NT2/D1 (cell line): ENCODE measurements at regions not wholly inside any gene's neighbourhood (a gene's known extent, or its start where the extent isn't known, plus 50 kb on each side); places are given as distances from the start of the nearest gene placed in this dataset.
A peak's percentile ranks its signal among the peaks of the same experiment; 100 is the strongest.

ENCODE experiments used
- DNase-seq: peaks from one replicate; pipeline ENCODE4 v3.0.0-alpha.2; 2011; ENCODE audit warnings: low read depth, low spot score
- H3K27me3 ChIP-seq: 2 replicates; pipeline ENCODE4 v1.6.0; 2011; ENCODE audit warnings: mild to moderate bottlenecking; ENCODE audit not compliant: insufficient read length, insufficient read depth
- H3K36me3 ChIP-seq: 2 replicates; pipeline ENCODE4 v1.6.1; 2011; ENCODE audit warnings: mild to moderate bottlenecking, low read length, mixed read lengths; ENCODE audit not compliant: insufficient read depth, insufficient read length
- H3K4me1 ChIP-seq: 2 replicates; pipeline ENCODE4 v1.5.1; 2011; ENCODE audit not compliant: insufficient read depth, insufficient read length
- H3K4me3 ChIP-seq: 2 replicates; pipeline ENCODE4 v1.5.1; 2011; ENCODE audit warnings: low read depth; ENCODE audit not compliant: insufficient read length
- H3K9ac ChIP-seq: 2 replicates; pipeline ENCODE4 v1.6.0; 2011; ENCODE audit warnings: low read depth; ENCODE audit not compliant: insufficient read length
- H3K9me3 ChIP-seq: 2 replicates; pipeline ENCODE4 v1.5.1; 2011; ENCODE audit warnings: mild to moderate bottlenecking, low read length; ENCODE audit not compliant: insufficient read depth
- SUZ12 ChIP-seq: IDR thresholded peaks from 2 replicates; pipeline ENCODE4 v1.6.1; 2011; ENCODE audit not compliant: insufficient read length, insufficient read depth; ENCODE audit errors: extremely low read depth
- YY1 ChIP-seq: IDR thresholded peaks from 2 replicates; pipeline ENCODE4 v1.6.1; 2011; ENCODE audit not compliant: insufficient read length, insufficient read depth
- ZNF274 ChIP-seq: IDR thresholded peaks from 2 replicates; pipeline ENCODE4 v1.6.1; 2011; ENCODE audit warnings: mild to moderate bottlenecking, low read depth, low read length

DNA sequence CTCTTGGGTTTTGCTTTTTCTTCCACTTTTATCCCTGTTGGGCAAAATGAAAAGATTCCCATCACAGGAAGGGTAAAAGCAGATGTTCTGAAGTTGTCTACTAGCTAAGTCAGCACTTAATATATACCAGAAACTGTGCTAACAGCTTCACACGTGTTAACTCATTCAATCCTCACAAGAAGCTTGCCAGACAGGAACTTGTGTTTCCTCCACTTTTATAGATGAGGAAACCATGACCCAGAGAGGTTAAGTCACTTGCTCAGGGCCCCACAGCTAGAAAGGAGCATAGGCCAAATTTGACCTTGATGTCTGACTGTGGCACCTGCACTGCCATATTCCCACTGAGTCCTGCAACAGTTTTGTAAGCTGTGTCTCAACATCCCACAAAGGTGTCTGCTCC lies 76.8 kb upstream of the EPC2 start:
- TF ChIP-seq SUZ12 (no peak), ZNF274 (no peak), YY1 (no peak)

DNA sequence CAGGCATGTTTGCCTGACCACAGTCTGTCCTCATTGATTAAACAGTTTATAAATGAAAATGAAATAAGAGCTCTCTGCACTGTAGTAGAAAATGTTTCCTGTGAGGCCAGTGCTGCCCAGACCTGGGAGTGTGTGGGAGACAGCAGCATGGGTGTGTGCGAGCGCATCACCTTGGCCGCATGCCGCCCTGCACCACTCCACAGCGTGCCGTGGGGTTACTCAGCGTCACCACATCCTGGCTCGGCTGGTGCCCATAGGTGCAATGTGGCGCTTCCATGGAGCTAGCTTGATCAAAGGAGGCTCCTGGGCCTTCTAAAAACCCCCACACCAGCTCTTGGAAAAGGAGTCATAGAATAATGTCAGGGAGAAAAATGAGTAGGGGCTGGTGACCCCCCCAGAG lies 76.0 kb upstream of the EPC2 start:
- Histone ChIP-seq H3K9ac (no peak overlapping the region), H3K4me1 (peaks cover 4% of the 10 kb centered on the region), H3K4me3 (no peak overlapping the region), H3K27me3 (no peaks in the 10 kb centered on the region), H3K9me3 (no peaks in the 10 kb centered on the region), H3K36me3 (no peaks in the 10 kb centered on the region)
- no peak for TF ChIP-seq SUZ12
- TF ChIP-seq YY1 = no peak
- TF ChIP-seq ZNF274 = no peak
- no peak for DNase-seq

More for the DNA sequence above, 76.8 kb upstream of the EPC2 start:
- no peaks in the 10 kb centered on the region for H3K9me3 ChIP-seq
- H3K4me1 ChIP-seq = peaks cover 4% of the 10 kb centered on the region
- H3K4me3 ChIP-seq = no peak overlapping the region
- no peak overlapping the region for H3K9ac ChIP-seq
- no peaks in the 10 kb centered on the region for H3K27me3 ChIP-seq
- DNase-seq = no peak
- no peaks in the 10 kb centered on the region for H3K36me3 ChIP-seq

DNA sequence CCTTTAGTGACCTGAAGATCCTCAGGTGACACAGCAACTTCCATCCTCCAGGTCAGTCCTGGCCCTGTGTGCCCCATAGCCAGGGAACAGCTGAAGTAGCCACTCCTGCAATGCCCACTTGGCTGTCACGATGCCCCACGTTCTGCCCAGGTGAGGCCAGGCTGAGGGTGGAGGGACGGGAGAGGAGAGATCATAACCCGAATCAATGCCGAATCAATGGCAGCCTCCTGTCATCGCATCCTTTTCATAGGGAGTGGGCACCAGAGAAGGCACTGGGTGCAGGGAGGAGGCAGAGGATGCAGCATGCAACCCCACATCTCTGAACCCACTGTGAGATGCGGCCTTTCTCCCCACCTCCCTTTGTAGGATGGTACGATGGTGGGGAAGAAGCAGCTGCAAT lies 75.3 kb upstream of the EPC2 start:
- Histone ChIP-seq H3K4me1 (peaks cover 4% of the 10 kb centered on the region), H3K36me3 (no peaks in the 10 kb centered on the region), H3K9ac (no peak overlapping the region), H3K27me3 (no peaks in the 10 kb centered on the region), H3K9me3 (no peaks in the 10 kb centered on the region), H3K4me3 (no peak overlapping the region)
- no peak for TF ChIP-seq SUZ12
- TF ChIP-seq ZNF274 = no peak
- no peak for TF ChIP-seq YY1
- no peak for DNase-seq

DNA sequence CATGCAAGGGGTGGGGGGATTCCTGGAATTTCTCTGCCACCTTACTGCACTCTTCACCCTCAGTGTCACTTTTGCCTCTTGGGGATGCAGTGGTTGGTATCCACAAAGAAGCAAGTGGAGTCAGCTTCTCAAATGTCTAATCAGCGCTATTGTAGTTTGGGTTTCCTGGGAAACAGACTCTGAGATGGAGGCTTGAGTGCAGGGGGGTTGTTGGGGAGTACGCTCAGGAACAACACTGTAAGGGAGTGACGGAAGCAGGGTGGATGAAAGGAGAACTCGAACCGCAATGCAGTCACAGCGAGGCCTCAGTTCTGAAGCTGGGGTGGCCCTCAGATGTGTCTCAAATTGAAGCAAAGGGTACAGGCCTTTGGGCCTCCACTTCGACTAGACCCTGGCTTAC lies 73.6 kb upstream of the EPC2 start:
- H3K36me3 ChIP-seq = no peaks in the 10 kb centered on the region
- peaks cover 4% of the 10 kb centered on the region for H3K4me1 ChIP-seq
- no peaks in the 10 kb centered on the region for H3K27me3 ChIP-seq
- no peak overlapping the region for H3K4me3 ChIP-seq
- TF ChIP-seq YY1 = no peak
- TF ChIP-seq SUZ12 = no peak
- no peak for TF ChIP-seq ZNF274
- no peak for DNase-seq
- H3K9me3 ChIP-seq = no peaks in the 10 kb centered on the region
- H3K9ac ChIP-seq = no peak overlapping the region

DNA sequence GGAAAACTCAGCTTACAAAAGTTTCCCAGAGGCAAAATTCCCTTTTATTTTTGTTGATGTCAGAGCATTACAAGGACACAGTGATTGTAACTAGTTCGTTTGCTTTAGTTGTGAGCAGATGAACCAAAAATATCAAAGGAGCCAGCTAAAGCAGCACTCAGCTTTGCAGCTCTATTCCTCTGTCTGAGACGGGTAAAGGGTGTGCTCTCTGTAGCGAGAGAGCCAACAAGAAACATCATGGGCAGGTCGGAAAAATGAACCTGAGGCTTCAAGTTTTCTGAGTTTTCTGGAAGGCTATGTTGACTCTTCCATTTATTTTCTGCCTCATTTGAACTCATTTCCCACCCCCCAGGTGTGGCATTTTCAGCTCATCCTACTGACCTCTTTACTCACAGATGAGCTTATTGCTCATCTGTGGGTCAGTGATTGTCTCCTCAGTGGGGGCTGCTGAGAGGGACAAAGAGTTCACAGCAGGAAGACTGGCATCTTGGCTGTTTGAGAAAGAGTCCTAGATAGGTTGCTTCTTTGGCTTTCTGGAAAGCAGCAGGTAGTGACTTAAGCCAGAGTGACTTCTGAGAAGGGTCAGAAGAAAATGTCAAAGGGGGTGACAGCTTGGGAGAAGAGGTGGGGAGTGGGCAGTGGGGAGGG lies 66.6 kb upstream of the EPC2 start:
- H3K36me3 ChIP-seq = no peaks in the 10 kb centered on the region
- H3K27me3 ChIP-seq = peaks cover 4% of the 10 kb centered on the region
- H3K4me1 ChIP-seq = no peaks in the 10 kb centered on the region
- no peak for TF ChIP-seq SUZ12
- no peak for TF ChIP-seq YY1
- TF ChIP-seq ZNF274 = no peak
- H3K9ac ChIP-seq = no peak overlapping the region
- peak; percentile 81 for DNase-seq
- H3K4me3 ChIP-seq = no peak overlapping the region
- no peaks in the 10 kb centered on the region for H3K9me3 ChIP-seq

DNA sequence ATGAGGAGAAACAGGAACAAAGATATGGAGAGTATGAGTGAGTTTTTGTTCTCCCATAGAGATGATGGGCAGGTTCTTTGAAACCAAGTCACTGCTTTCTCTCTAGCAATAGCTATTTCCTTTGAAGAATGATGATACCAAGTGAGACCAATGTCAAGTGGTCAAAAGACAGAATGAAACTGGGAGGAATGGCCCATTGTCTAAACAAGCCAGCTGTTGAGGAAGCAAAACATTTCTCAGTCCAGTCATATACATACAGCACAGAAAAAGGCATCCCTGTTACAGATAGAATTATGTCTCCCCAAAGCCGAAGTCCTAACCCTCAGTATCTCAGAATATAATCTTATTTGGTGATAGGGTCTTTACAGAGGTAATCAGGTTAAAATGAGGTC lies 66.1 kb upstream of the EPC2 start:
- no peak for DNase-seq
- Histone ChIP-seq H3K27me3 (peaks cover 4% of the 10 kb centered on the region), H3K9ac (no peak overlapping the region), H3K36me3 (no peaks in the 10 kb centered on the region), H3K4me1 (no peaks in the 10 kb centered on the region), H3K4me3 (no peak overlapping the region), H3K9me3 (0 out of 2 replicates have a peak, but pooled peaks cover 3% of the 10 kb centered on the region)
- no peak for TF ChIP-seq YY1
- TF ChIP-seq SUZ12 = no peak
- no peak for TF ChIP-seq ZNF274

DNA sequence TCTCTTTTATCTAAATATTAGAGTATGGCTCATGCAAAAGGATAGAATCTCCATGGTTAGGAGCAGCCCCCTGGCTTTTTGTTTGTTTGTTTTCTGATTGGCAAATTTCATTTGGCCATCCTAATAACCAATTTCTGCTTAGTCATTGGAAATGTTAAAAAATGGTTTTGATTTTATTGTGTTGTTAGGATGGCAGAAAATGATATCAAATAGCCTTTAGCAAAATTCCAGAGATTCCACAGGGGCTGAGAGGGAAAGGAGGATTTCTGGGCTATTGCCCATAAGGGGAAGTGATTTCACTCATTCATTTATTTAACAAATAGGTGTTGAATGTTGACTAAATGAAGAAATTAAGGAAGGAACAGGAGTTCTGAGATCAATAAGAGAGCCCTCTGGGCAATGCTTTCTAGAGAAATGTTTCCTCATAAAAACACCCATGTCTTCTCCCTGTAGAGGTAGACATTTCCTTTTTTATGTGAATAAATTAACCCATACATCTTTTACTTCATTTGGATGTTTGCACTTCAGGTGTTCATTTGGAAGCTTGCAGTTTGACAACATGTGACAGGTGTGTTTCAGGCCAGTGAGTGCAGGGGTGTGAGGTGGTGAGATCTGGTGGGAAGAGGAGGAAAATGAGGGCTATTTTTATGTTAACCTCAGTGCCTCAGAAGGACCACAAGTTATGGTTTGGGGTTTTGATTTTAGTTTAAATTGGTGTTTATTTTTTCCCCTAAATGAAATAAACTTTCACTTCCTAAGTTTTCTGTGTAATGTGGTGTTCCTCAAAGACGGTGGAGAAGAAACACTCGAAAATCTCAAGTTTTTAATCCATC lies 61.7 kb upstream of the EPC2 start:
- DNase-seq = no peak
- Histone ChIP-seq H3K27me3 (no peaks in the 10 kb centered on the region), H3K9ac (no peak overlapping the region), H3K36me3 (no peaks in the 10 kb centered on the region), H3K9me3 (0 out of 2 replicates have a peak, but pooled peaks cover 8% of the 10 kb centered on the region), H3K4me3 (no peak overlapping the region), H3K4me1 (no peaks in the 10 kb centered on the region)
- no peak for TF ChIP-seq ZNF274
- no peak for TF ChIP-seq YY1
- TF ChIP-seq SUZ12 = no peak
